Activated CD8-positive, alpha-beta memory T cell treated with anti-CD3 and anti-CD28 coated beads, Interleukin-2, amount 10 ng/mL, durations not matched to agents 7 days and 5 days (primary cell): ENCODE measurements at regions not wholly inside any gene's neighbourhood (a gene's known extent, or its start where the extent isn't known, plus 50 kb on each side); places are given as distances from the start of the nearest gene placed in this dataset.

Experiments used
- ATAC-seq: fragments of 150-1000 bp; cut with Tn5 transposase; one replicate; pipeline ENCODE4 v1.10.0; 2021; ENCODE audit warnings: moderate library complexity
- CTCF ChIA-PET: fragments of 350-600 bp; sonication (Branson Sonifier 250); formaldehyde crosslinking; loops from one replicate; lab custom pipeline; 2021; ENCODE audit warnings: antibody characterized with exemption; lab: Charles Lee
- DNase-seq: peaks from one replicate; pipeline ENCODE4 v3.0.0-alpha.2; 2020
- H3K27ac Mint-ChIP-seq: one replicate; pipeline ENCODE4 v1.8.0; 2021; ENCODE audit warnings: mild to moderate bottlenecking, mixed read lengths
- H3K27me3 Mint-ChIP-seq: one replicate; pipeline ENCODE4 v1.8.0; 2021; ENCODE audit warnings: mixed read lengths
- H3K36me3 Mint-ChIP-seq: one replicate; pipeline ENCODE4 v1.8.0; 2021; ENCODE audit warnings: mild to moderate bottlenecking, mixed read lengths
- H3K4me1 Mint-ChIP-seq: one replicate; pipeline ENCODE4 v1.8.0; 2021; ENCODE audit warnings: mixed read lengths
- H3K4me3 Mint-ChIP-seq: one replicate; pipeline ENCODE4 v1.8.0; 2021; ENCODE audit warnings: mild to moderate bottlenecking, moderate library complexity, mixed read lengths
- H3K9me3 Mint-ChIP-seq: one replicate; pipeline ENCODE4 v1.8.0; 2022; ENCODE audit warnings: low read depth, mixed read lengths

DNA sequence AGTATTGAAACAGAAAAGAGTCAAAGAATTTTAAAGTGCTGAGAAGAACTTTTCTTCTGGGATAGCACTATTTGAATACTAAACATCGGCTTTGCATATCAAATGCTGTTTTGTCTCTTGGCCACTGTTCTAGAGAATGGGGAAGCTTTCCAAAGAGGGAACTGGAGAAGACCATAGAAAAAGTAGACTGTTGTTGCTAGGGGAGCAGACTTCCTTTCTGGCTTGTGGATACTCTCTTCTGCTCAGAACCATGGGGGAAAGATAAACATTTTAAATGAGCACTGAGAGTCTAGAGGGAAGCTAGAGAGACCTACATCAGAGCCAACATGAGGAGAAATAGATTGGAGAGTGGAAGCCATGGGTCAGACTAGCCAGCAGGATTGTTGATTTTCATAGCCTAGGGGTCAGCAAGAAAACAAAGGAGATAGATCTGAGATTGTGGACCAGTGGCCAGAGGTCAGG lies 315.7 kb downstream of the KCTD12 start:
- Mint-ChIP-seq H3K27me3 (peaks cover 7% of the 10 kb centered on the region), H3K4me3 (no peak overlapping the region), H3K9me3 (no peaks in the 10 kb centered on the region), H3K27ac (no peak overlapping the region), H3K36me3 (no peaks in the 10 kb centered on the region), H3K4me1 (no peaks in the 10 kb centered on the region)
- ATAC-seq = no peak
- no peak for DNase-seq
- CTCF ChIA-PET = no interaction called here

DNA sequence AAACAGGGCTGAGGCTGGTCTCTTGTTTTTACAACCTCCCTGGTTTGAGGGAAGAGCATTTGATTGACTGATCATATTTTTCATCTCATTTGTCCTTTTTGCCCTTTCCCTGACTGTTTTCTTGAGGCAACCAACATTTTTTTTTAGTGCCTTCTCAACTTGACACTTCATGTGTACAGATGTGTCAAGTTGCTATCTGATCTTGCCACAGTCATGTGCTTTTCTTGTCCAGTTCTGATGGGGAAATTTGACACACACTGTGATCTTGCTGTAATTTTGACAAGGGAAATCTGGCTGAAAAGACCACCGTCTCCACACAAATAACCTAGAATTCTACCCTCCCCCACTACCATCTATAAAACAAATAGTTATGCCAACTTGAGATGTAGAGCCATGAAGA lies 329.6 kb downstream of the KCTD12 start:
- H3K36me3 Mint-ChIP-seq = no peaks in the 10 kb centered on the region
- DNase-seq (no peak), ATAC-seq (no peak)
- no peaks in the 10 kb centered on the region for H3K9me3 Mint-ChIP-seq
- no peaks in the 10 kb centered on the region for H3K4me1 Mint-ChIP-seq
- no peak overlapping the region for H3K4me3 Mint-ChIP-seq
- H3K27ac Mint-ChIP-seq = no peak overlapping the region
- no peaks in the 10 kb centered on the region for H3K27me3 Mint-ChIP-seq
- CTCF ChIA-PET = no interaction called here

DNA sequence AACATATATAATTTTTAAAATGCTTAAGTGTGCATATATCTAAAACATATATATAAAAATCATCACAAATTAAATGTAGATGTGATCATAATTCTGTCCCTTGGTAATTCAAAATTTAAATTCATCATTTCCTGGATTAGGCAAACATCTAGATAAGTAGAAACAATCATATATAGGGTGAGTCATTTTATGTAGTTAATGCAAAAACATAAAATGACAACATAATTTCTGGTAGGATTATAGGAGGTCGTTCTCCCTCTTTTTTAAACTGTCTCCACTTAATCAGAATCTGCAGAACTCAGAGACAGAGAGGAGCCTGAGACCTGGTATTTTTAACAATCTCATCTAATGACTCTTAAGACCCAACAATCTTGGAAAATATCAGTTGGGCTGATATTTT lies 333.4 kb downstream of the KCTD12 start:
- DNase-seq (no peak), ATAC-seq (no peak)
- no peaks in the 10 kb centered on the region for H3K36me3 Mint-ChIP-seq
- no peaks in the 10 kb centered on the region for H3K4me1 Mint-ChIP-seq
- no peaks in the 10 kb centered on the region for H3K27me3 Mint-ChIP-seq
- H3K9me3 Mint-ChIP-seq = no peaks in the 10 kb centered on the region
- H3K4me3 Mint-ChIP-seq = no peak overlapping the region
- H3K27ac Mint-ChIP-seq = no peak overlapping the region
- CTCF ChIA-PET = no interaction called here

DNA sequence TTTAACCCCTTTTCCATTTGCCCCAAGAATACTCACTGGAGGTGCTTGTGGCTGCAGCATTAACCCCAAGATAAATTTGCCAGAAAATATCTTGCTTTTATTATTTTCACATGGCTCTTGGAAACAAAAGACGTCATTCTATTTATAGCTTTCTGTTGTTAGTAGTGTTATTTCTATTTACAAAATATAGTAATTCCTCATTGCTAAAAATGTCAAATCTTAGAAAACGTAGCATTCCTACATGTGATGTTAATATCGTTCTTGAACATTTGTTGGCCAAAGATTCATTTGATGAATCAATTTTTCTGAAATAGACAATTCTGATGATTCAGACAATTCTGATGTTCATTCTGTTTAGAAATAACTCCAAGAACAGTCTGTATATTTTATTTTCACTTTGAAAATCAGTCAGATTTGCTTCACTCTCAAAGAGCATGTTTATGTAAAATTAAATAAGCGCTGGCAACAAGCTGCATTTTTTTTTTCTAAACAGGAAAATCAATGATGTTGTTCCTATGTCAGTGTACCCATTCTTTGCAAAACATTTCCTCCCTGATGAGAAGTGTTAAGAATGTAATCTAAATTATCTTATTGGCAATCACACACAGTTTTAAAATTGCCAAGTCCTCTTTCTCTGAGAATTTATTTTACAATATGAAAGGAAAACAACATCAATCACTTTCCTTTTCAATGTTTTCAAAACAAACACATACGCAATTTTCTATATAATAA lies 334.0 kb downstream of the KCTD12 start:
- no peaks in the 10 kb centered on the region for H3K9me3 Mint-ChIP-seq
- no peak for DNase-seq
- no peak overlapping the region for H3K27ac Mint-ChIP-seq
- H3K36me3 Mint-ChIP-seq = no peaks in the 10 kb centered on the region
- no peak for ATAC-seq
- CTCF ChIA-PET = no interaction called here
- H3K4me3 Mint-ChIP-seq = no peak overlapping the region
- no peaks in the 10 kb centered on the region for H3K27me3 Mint-ChIP-seq
- no peaks in the 10 kb centered on the region for H3K4me1 Mint-ChIP-seq

DNA sequence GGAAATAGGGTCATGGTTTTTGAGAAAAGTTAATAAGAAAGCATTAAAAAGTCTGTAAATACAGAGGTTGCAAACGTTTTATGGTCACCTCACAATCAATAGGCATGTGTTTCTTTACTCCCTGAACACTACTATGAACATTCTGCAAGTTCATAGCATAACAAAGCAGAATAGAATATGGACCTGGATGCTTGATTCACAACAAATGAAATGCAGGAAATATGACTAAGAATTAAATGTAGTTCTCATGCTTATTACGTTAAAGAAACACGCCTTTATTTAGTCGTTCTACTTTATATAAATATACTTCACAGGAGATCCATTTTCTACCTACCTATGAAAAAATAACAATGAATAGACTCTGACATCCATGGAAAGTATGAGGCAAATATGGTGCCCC lies 344.0 kb downstream of the KCTD12 start:
- Mint-ChIP-seq H3K27ac (no peak overlapping the region), H3K4me1 (no peaks in the 10 kb centered on the region), H3K4me3 (no peak overlapping the region), H3K27me3 (no peaks in the 10 kb centered on the region), H3K36me3 (no peaks in the 10 kb centered on the region), H3K9me3 (no peaks in the 10 kb centered on the region)
- no peak for ATAC-seq
- CTCF ChIA-PET = no interaction called here
- no peak for DNase-seq

DNA sequence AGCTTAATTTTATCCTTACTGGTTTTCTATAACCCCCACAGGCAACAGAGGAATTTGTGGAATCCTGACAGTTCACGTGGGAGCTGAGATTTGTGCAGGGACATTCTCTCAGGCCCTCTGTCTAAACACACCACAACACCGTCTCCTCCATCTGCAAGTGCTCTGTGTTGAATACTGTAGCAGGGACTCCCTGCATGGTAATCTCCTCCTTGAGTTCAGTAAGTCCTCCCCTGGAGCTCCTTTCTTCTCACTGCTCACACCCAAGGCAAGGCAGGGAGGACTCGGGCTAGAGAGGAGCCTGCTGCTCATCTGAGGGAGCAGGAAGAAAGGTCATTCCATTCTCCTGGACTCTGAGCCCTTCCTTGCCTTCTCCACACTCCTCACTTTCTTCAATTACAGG lies 348.2 kb downstream of the KCTD12 start:
- Mint-ChIP-seq H3K27ac (no peak overlapping the region), H3K4me3 (no peak overlapping the region), H3K9me3 (no peaks in the 10 kb centered on the region), H3K27me3 (no peaks in the 10 kb centered on the region), H3K36me3 (no peaks in the 10 kb centered on the region), H3K4me1 (no peaks in the 10 kb centered on the region)
- no peak for ATAC-seq
- CTCF ChIA-PET = no interaction called here
- no peak for DNase-seq

DNA sequence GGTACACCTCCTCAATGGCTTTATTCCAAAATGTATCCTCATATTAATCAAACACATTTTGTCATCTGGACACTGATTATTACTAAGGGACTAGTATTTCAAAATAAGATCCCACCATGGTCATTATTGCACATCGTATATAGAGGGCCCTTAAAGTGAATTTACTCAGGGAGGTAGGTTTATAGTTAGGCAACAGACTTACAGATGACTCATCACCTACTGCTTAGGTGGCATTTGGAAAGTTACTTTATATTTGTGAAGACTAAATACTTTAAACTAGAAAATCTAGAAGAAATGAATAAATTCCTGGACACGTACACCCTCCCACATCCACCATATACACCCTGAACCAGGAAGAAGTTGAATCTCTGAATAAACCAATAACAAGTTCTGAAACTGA lies 353.0 kb downstream of the KCTD12 start:
- Mint-ChIP-seq H3K36me3 (no peaks in the 10 kb centered on the region), H3K27ac (no peak overlapping the region), H3K27me3 (no peaks in the 10 kb centered on the region), H3K4me3 (no peak overlapping the region), H3K4me1 (no peaks in the 10 kb centered on the region), H3K9me3 (no peaks in the 10 kb centered on the region)
- ATAC-seq (no peak), DNase-seq (no peak)
- CTCF ChIA-PET = no interaction called here

DNA sequence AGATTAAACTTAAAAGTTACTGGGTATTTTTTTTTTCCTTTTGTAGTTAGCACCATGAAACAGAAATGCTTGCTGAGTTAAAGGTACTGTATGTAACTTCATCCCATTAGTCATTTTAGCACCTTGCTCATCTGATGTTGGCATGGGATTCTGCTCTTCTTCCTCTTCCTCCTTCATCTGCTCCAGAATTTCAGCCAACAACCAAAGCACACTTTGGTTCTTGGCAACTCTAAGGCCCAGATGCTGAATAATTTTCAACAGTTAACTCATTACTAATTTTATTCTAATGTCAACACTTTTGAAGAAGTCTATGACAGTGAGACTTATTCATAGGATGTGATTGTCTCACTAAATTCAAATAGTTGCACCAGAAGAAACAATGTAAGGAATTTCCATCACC lies 359.2 kb downstream of the KCTD12 start:
- no peak for ATAC-seq
- CTCF ChIA-PET = no interaction called here
- Mint-ChIP-seq H3K27ac (no peak overlapping the region), H3K27me3 (no peaks in the 10 kb centered on the region), H3K4me3 (no peak overlapping the region), H3K36me3 (no peaks in the 10 kb centered on the region), H3K9me3 (no peaks in the 10 kb centered on the region), H3K4me1 (no peaks in the 10 kb centered on the region)
- no peak for DNase-seq

DNA sequence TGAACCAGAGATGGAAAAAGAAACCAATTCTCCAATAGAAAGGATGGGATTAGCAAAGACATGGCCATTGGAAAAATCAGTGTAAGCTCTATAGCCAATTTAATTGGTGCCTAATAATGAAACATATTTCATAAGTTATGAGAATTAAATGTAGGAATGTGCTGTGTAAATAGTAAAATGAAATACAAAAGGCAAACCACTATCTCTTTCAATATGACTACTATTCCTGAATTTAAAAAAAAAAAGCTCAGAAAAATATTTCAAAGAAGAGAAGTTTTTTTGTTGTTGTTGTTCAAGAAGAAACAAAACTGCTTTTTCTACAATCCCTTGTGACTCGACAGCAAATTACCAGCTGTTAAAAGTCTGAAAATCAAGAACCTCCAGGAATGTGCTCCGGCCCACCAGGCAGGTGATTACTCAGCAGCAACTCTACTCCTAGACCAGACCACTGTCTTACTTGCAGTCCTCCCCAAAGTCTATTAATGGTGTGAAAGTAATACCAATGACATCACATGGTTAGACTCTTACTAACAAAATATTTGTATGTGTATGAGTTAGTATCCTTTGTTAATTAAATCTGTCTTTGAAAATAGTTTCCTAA lies 362.4 kb downstream of the KCTD12 start:
- H3K4me3 Mint-ChIP-seq = no peak overlapping the region
- no peaks in the 10 kb centered on the region for H3K9me3 Mint-ChIP-seq
- H3K27me3 Mint-ChIP-seq = no peaks in the 10 kb centered on the region
- ATAC-seq (no peak), DNase-seq (no peak)
- CTCF ChIA-PET = no interaction called here
- no peaks in the 10 kb centered on the region for H3K4me1 Mint-ChIP-seq
- H3K36me3 Mint-ChIP-seq = no peaks in the 10 kb centered on the region
- H3K27ac Mint-ChIP-seq = no peak overlapping the region

DNA sequence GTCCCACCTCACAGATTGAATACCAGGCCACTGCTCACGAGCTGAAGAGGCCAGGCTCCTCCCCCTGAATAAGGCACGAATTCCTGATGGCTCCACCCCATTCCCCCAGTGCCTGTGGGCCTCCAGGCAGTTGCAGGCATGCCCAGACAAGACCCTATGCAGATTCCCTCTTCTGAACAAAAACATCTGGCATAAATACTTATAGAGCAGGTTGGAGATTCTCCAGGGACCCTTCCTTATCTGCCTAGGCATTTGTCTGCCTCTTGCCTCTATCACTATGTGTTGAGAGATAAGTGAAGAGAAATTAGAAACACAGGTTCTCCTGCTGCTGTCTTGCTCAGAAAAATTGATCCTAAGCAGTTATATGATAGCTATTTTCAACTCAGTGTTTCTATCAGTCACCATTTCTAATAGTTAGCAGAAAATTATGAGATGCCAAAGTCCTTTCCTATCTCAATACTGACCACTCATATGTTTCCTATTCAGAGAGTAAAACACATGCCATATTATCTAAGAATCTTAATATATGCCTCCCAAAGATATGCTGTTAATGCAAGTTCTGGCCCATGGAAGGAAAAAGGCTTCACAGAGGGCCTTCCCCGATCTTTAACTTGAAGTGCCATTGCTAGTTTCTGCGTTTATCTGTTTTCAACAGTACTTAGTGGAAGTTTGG lies 364.0 kb downstream of the KCTD12 start:
- no peak for DNase-seq
- H3K9me3 Mint-ChIP-seq = no peaks in the 10 kb centered on the region
- no peaks in the 10 kb centered on the region for H3K36me3 Mint-ChIP-seq
- H3K27ac Mint-ChIP-seq = no peak overlapping the region
- no peak for ATAC-seq
- peaks cover 3% of the 10 kb centered on the region for H3K27me3 Mint-ChIP-seq
- CTCF ChIA-PET = no interaction called here
- no peaks in the 10 kb centered on the region for H3K4me1 Mint-ChIP-seq
- H3K4me3 Mint-ChIP-seq = no peak overlapping the region

DNA sequence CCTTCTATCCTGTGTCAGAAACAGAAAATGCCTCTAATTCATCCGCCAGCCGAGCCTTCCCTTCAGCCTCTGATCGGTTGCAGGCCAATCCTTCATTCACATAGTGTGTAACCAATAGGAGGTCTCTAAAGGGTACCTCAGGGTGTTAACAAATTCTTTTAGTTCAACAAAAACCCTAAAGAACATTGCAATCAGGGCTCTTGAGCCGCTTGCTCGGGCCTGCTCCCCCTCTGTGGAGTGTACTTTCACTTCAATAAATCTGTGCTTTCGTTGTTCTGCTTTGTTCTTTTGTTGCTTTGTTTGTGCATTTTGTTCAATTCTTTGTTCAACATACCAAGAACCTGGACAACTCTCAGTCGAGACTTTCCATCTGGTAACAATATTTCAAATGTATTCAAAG lies 366.5 kb downstream of the KCTD12 start:
- H3K27me3 Mint-ChIP-seq = peaks cover 10% of the 10 kb centered on the region
- H3K36me3 Mint-ChIP-seq = no peaks in the 10 kb centered on the region
- no peaks in the 10 kb centered on the region for H3K9me3 Mint-ChIP-seq
- CTCF ChIA-PET = no interaction called here
- no peak for DNase-seq
- H3K27ac Mint-ChIP-seq = no peak overlapping the region
- no peak for ATAC-seq
- H3K4me3 Mint-ChIP-seq = no peak overlapping the region
- no peaks in the 10 kb centered on the region for H3K4me1 Mint-ChIP-seq

DNA sequence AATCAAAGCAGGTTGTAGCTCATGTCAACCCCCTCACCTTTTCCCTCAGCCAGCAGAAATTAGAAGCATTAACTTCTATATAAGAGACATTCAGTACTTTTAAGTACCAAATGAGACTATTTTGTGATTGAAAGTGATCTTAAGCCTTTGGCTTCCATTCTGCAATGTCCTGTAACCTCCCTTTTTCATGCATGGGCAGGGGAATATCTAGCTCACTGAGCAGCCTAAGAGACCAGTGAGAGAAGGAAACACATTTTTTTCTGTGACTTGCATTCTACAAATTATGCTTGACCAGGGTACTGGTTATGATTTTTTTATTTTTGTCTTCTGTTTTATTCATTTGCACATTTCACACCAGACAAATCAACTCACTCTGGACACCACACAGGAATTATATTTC lies 369.6 kb downstream of the KCTD12 start:
- Mint-ChIP-seq H3K27ac (no peak overlapping the region), H3K4me3 (no peak overlapping the region), H3K36me3 (no peaks in the 10 kb centered on the region), H3K27me3 (peaks cover 10% of the 10 kb centered on the region), H3K4me1 (no peaks in the 10 kb centered on the region), H3K9me3 (no peaks in the 10 kb centered on the region)
- DNase-seq (no peak), ATAC-seq (no peak)
- CTCF ChIA-PET = no interaction called here

DNA sequence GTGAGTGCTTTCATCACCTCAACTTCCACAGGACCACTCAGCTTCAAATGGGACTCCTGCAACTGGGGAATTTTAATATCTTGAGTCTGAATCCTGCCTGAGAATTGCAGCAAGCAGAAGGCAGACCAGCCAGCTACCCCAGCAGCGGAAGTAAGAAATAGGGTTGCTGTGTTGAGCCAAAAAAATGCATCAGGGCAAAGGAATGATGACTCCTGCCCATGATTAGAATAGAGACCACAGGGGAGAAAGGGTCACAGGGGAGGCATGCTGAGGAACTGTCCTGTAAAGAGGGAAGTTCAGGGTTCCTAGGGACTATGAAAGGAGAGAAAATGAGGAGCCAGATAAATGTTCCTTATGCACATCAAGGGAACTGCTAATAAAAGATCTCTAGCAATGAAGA lies 370.2 kb downstream of the KCTD12 start:
- CTCF ChIA-PET = no interaction called here
- no peaks in the 10 kb centered on the region for H3K36me3 Mint-ChIP-seq
- no peak overlapping the region for H3K27ac Mint-ChIP-seq
- H3K4me1 Mint-ChIP-seq = no peaks in the 10 kb centered on the region
- no peaks in the 10 kb centered on the region for H3K9me3 Mint-ChIP-seq
- no peak for ATAC-seq
- no peak overlapping the region for H3K4me3 Mint-ChIP-seq
- DNase-seq = no peak
- peaks cover 10% of the 10 kb centered on the region for H3K27me3 Mint-ChIP-seq

DNA sequence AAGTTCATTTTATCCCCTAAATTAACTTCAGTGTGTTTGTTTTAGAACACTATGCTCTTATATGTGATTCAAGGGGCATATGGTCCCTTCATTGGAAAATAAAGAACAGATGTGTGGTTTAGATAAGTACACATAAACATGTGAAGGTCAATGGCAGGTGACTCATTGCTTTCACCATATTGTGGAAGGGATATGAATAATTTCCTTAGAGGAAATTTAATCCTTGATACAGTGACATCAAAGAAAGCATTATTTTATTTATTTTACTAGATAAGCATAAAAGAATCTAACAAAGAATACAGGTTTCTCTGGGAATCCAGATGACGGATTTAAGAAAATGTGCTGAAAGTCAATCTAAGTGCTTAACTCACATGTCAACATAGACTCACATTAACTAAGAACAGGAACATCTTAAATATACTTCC lies 373.5 kb downstream of the KCTD12 start:
- no peak for ATAC-seq
- CTCF ChIA-PET = no interaction called here
- DNase-seq = no peak
- no peak overlapping the region for H3K4me3 Mint-ChIP-seq
- H3K9me3 Mint-ChIP-seq = no peaks in the 10 kb centered on the region
- no peak overlapping the region for H3K27ac Mint-ChIP-seq
- H3K36me3 Mint-ChIP-seq = no peaks in the 10 kb centered on the region
- H3K4me1 Mint-ChIP-seq = no peaks in the 10 kb centered on the region
- H3K27me3 Mint-ChIP-seq = peaks cover 7% of the 10 kb centered on the region
